ENCODE measurements at regions not wholly inside any gene's neighbourhood (a gene's known extent, or its start where the extent isn't known, plus 50 kb on each side); places are given as distances from the start of the nearest gene placed in this dataset.

DNA sequence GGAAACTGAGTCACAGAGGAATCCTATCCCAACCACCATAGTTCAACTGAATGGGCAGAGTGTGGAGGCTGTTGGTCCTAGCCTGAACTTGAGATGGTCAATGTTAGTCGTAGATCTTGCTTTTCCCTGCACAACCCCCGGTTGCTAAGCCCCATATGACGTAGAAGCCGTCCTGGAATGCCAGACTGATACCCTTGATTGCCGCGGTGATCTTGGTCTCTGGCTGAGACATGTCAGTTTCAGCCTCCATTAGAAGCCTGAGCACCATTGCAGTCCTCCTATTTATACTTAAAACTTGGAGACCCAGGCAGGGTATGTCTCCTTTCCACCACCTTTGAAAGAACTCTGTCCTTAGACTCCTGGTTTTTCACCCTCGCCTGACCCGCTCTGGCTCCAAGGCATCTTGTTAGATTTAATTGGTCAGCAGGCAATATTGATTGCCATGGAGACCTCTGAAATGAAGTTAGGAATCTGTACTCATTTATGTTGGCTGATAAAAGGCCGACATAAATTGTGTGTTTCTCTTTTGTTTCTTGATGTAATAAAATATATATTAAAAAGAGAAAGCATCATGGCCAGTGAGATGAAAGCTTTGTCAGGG, 53.4 kb downstream of the RPLP1 start:
- DNase-seq (ENCODE audit: insufficient read length, low spot score) (no peak), FAIRE-seq (no peak)

DNA sequence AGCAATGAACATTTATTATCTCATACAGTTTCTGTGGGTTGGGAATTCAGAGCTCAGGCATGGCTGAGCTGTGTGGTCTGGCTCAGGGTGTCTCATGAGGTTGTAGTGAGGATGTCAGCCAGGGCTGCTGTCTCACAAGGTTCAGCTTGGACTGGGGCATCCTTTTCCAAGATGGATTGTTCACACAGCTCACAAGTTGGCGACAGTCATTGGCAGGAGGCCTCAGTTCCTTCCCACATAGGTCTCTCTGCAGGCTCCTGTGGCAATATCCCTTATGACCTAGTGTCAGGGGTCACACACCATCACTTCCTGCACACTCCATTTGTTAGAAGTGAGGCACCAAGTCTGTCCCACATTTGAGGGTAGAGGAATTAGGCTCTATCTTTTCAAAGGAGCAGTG, 56.0 kb downstream of the RPLP1 start:
- DNase-seq (ENCODE audit: insufficient read length, low spot score): no peak
- FAIRE-seq: peak; percentile 71

DNA sequence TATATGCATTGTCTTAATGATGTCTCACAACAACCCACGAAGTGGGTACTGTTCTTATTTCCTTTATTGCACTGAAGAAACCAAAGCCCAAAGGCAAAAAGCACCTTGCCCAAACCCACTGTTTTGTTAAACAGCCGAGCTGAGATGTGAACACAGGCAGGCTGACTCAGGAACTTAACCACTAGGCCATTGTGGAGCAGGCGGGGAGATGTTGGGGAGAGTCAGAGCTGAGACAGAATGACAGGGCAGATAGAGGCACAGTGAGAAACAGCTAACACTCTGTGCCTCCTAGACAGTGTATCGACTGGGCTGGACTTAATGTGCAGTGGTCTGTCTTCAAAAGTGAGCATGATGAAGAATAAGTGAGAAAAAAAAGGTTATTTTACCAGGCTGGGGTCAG, 56.5 kb downstream of the RPLP1 start:
- DNase-seq (ENCODE audit: insufficient read length, low spot score) (no peak), FAIRE-seq (no peak)

DNA sequence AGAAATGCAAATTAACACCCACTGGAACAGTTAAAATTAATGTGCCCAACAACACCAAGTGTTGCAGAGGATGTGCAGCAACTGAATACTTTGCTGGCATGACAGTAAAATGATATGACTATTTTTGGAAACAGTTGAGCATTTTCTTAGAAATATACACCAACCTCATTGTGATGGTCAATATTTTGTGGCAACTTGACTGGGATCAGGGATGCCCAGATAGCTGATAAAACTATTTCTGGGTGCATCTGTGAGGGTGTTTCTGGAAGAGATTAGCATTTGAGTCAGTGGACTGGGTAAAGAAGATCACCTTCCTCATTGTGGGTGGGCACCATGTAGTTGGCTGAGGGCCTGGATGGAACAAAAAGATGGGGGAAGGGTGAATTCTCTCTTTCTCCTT, 57.9 kb downstream of the RPLP1 start:
- no peak for FAIRE-seq
- no peak for DNase-seq (ENCODE audit: insufficient read length, low spot score)

DNA sequence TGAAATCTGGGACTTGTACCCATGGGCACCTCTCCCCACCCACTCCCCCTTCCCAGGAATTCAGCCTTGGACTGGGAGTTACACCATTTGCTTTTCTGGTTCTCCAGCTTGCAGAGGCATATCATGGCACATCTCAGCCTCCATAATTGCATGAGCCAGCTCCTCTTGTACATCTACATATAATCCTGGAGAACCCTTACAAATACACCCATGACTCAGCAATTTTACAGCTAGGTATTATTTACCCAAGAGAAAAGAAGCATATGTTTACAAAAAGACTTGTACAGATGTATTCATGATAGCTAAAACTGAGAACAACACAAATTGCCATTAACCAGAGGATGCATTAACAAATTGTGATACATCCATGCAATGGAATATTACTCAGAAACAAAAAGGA, 58.4 kb downstream of the RPLP1 start:
- FAIRE-seq: no peak
- DNase-seq (ENCODE audit: insufficient read length, low spot score): no peak

DNA sequence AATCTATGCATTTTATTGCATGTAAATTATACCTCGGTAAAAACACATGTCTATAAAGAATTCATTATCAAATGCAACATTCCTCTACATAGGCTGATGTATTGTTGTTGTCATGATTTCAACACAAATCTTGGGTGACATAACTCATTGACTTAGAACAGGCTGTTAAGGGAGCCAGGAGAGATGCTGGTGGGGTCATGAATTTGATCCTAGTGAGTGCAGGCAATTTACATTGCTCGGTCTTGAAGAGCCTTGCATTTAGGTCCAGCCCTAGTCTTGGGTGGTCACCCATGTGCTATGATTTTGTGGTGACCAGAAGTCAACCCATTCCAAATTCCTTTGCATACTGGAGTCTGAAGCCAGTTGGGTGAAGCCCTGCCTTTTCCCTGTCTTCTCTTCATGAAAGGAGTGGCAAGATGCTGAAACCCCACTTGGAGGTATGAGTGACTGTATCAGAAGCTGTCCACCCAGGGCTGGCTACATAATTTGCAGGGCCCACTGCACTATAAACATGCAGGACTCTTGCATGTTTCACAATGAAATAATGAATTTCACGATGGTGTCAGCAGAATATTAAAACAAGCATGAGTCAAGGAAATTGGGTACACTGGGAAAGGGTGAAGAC, 59.2 kb downstream of the RPLP1 start:
- DNase-seq (ENCODE audit: insufficient read length, low spot score): no peak
- FAIRE-seq: no peak

DNA sequence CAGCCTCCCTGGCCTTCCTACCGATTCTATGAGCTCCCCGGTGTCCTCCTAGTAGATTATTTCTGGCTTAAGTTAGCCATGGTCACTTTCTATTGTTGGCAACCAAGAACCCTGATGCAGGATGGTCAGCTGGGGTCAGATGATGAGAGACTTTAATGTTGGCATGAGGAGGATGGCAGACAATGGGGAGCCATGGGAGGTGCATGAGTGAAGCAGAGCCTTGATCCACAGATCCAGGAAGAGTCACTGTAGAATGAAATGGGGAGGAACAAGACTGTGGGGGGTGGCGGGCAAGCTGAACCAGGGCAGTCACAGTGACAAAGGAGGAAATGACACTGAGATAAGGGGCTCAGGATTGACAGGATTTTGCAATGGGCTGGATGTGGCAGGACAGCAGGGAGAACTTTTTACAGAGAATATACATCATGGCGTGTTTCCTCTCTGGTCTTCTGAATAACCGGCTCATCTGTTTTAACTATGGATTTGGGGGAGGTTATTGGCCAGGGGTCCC, 60.9 kb downstream of the RPLP1 start:
- no peak for FAIRE-seq
- no peak for DNase-seq (ENCODE audit: insufficient read length, low spot score)

DNA sequence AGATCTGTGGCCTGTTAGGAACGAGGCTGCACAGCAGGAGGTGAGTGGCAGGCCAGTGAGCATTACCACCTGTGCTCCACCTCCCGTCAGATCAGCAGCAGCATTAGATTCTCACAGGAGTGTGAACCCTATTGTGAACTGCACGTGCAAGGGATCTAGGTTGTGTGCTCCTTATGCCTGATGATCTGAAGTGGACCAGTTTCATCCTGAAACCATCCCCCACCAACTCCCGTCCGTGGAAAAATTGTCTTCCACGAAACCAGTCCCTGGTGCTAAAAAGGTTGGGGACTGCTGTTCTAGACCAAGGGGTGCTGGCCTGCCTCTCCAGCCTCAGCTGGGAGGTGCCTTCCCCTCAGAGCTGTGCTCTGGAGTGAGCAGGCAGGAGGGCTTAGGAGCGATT, 61.4 kb downstream of the RPLP1 start:
- FAIRE-seq (no peak), DNase-seq (ENCODE audit: insufficient read length, low spot score) (no peak)

DNA sequence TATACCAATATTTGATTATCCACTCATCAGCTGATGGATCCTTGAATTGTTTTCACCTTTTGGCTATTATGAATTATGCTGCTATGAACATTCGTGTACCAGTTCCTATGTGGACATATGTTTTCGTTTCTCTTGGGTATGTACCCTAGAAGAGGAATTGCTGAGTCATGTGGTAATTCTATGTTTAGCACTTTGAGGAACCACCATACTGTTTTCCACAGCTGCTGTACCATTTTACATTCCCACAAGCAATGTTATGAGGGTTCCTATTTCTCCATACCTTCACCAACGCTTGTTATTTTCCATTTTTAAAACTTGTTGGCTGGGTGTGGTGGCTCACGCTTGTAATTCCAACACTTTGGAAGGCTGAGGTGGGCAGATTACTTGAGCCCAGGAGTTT, 62.9 kb downstream of the RPLP1 start:
- DNase-seq (ENCODE audit: insufficient read length, low spot score): no peak

DNA sequence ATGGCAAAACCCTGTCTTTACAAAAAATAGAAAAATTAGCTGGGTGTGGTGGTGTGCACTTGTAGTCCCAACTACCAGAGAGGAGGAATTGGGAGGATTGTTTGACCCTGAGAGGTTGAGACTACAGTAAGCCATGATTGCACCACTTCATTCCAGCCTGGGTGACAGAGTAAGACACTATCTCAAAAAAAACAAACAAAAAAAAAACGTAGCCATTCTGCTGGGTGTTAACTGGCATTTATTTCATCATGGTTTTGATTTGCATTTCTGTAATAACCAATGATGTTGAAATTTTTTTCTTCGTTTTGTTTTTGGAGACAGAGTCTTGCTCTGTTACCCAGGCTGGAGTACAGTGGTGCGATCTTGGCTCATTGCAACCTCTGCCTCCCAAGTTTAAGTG, 63.3 kb downstream of the RPLP1 start:
- FAIRE-seq (no peak), DNase-seq (ENCODE audit: insufficient read length, low spot score) (no peak)

More for the DNA sequence above, 62.9 kb downstream of the RPLP1 start:
- FAIRE-seq: no peak

DNA sequence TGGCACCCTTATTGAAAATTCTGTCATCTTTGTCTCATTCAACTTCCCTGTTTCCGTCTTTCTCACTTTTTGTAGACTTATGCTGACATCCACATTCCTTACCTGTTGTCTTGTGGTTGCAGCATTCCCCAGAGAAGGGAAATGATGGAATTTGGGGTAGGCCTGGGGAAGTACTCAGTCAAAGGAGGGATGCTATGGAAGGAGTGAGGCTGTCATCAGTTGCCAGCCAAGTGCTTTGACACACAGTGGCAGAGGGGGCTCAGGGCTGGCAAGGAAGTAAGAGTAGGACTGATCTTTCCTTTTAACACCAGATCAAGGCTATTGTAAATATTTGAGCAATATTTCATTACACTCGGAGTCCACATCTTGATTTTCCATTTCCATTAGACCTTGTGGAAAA, 64.4 kb downstream of the RPLP1 start:
- DNase-seq (ENCODE audit: insufficient read length, low spot score) (no peak), FAIRE-seq (no peak)

DNA sequence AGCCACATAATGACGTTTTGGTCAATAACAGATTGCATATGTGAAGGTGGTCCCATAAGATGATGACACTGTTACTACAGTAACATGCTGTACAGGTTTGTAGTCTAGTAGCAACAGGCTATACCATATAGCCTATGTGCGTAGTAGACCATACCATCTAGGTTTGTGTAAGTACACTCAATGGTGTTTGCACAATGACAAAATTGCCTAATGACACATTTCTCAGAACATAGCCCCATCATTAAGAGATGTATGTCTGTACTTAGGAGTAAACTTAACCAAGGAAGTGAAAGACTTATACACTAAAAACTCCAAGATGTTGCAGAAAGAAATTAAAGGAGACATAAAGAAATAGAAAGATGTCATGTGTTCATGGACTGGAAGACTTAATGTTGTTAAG, 66.2 kb downstream of the RPLP1 start:
- FAIRE-seq (peak; percentile 89), DNase-seq (ENCODE audit: insufficient read length, low spot score) (no peak)

DNA sequence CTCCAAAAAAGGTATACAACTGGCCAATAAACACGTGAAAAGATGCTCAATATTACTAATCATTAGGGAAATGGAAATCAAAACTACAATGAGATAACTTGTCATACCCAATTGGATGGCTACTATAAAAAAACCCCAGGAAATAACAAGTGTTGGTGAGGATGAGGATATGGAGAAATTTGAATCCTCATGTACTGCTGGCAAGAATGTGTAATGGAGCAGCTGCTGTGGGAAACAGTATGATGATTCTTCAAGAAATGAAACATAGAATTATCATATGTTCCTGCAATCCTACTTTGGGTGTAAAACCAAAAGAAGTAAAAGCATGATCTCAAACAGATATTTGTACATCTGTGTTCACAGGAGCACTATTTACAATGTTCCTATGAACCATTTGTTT, 67.4 kb downstream of the RPLP1 start:
- no peak for DNase-seq (ENCODE audit: insufficient read length, low spot score)
- no peak for FAIRE-seq

DNA sequence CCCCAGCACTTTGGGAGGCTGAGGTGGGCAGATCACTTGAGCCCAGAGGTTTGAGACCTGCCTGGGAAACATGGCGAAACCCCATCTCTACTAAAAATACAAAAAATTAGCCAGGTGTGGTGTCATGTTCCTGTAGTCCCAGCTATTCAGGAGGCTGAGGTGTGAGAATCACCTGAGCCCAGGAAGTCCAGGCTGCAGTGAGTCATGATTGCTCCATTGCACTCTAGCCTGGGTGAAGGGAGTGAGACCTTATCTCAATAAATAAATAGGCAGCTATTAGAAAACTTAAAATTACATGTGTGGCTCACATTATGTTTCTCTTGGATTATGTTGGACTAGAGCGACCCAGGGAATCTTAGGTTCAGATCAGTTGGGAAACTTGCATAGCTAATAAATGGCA, 69.7 kb downstream of the RPLP1 start:
- FAIRE-seq (no peak), DNase-seq (ENCODE audit: insufficient read length, low spot score) (no peak)

DNA sequence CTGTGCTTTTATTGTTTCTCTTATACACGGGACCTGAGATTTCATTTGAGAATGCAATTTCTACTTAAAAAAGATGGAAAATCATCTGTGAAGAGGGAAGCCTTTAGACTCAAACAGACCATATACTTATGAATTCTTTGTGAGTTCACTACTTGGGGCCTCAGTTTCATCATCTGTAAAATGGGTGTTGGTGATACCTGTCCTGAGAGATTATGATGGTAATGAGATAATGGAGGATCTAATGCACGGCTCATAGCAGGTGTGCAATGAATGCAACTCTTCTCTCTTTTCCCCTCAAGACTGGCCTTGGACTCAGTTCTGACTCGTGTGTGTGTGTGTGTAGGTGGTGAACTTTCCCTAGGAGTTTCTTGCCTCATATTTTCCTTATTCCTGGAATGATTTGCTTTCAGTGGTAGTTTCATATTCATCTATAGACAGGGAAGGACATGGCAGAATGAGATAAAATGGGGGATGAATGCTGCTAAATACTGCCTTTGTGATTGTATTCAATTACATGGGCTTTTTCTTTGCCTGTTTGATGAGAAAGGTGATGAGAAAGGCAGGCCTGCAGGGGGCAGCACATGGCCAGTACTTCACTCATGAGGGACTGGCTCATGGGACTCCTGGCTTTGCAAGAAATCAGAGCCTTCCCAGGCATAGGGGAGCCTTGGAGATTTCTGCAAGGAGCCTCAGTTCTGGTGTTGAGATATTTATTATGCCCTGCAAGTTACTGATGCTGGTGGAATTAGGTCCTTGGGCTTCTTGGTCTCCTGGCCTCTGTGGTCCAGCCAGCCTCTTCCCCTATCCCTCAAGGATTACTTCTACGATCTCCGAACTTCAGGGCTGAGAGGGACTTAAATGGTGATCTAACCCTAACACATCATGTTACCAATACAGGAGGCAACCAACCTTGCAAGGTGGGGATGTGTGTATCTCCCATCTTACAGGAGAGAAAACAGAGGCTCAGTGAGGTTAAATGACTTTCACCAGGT, 70.7 kb downstream of the RPLP1 start:
- FAIRE-seq: peak; percentile 72
- peak; percentile 81 for DNase-seq (ENCODE audit: insufficient read length, low spot score)

DNA sequence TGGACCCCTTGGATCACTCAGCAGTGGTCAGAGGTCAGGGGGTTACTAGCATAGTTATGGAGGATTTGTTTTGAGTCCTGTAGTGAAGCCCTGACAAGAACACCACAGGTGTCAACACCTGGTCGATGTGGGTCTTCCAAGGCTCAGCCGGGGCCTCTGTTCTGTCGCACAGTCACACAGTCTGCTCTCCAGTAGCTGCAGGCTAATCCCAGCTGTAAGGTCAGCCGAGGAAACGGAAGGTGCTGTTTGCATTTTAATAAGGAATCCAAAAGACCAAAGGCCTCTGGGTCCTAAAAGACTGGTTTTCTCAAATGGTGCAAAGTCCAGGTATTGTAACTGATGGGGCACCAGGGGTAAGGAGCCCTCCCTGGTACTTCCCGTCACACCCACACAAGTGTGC, 71.7 kb downstream of the RPLP1 start:
- FAIRE-seq: no peak
- no peak for DNase-seq (ENCODE audit: insufficient read length, low spot score)

DNA sequence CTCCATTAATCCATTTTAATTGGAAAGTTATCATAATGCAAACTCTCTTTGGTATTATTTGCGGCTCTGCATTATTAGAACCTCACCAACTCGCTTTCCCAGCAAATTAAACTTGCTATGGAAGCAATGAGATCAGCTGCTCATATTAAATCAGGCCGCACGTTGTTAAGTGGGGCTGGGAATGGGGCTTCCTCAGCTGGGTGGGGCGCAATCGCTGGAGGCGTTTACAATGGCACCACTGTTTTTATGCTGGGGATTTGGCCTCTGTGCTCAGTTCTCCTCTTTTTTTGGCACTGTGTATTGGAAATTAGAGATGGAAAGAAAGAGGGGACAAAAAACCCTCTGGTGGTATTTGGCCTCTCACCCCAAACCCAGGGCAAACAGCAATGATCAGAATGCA, 72.2 kb downstream of the RPLP1 start:
- DNase-seq (ENCODE audit: insufficient read length, low spot score) (no peak), FAIRE-seq (no peak)

DNA sequence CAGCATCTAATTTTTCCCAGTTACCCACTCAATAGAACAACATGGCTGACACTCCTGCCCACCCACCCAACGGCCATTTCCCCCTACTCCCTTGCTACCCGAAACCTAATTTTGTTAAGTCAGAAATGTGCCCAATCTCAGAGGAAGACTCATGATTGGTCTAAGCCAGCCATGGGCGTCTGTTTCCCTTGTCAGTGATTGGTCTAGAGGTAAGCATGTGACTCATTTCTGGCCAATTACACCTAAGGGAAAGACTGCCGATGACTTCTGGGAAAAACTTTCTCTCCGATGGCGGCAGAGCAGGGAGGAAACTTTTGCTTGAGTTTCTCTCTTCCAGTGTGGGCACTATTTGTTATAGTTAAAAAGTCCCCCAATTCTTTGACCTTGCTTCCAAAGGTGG, 72.9 kb downstream of the RPLP1 start:
- DNase-seq (ENCODE audit: insufficient read length, low spot score): no peak
- no peak for FAIRE-seq

DNA sequence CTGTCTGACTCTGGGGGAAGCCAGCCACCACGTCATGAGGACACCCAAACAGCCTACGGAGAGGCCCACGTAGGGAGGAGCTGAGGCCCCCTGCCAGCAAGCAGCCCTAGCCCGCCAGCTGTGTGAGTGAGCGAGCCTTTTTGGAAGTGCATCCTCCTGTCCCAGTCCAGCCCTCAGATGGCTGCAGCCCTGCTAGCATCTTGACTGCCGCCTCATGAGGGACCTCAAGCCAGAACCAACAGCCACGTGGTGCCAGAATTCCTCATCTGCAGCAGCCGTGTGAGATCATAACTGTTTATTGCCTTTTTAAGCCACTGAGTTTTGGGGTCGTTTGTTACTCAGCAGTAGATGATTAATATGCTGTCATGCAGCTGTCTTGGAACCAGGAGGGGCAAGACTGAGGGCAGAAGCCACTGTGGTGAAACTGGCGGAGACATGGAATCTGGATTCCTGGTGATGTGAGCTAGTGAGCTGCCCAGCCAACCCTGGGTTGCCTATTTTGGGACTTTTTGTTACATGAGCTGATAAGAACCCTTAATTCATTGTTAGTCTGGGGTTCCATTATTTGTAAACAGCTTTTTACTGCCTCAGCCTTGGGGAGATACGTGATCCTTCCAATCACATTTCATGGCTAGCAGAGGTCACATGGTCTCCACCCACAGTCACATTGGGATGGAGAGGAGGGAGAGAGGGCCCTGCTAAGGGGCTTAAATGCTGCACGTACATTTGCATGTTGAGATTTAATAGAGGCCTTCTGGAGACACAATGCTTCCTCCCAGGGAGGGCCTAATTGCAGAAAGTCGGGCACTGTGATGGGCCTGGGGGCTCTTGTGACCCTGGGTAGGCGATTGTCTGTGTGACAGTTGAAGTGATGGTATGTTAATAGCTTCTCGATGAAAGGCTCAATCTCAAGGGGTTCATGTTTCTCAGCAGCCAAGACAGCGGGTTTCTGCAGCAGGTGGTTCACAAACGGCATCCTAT, 73.8 kb downstream of the RPLP1 start:
- DNase-seq (ENCODE audit: insufficient read length, low spot score): no peak
- no peak for FAIRE-seq

DNA sequence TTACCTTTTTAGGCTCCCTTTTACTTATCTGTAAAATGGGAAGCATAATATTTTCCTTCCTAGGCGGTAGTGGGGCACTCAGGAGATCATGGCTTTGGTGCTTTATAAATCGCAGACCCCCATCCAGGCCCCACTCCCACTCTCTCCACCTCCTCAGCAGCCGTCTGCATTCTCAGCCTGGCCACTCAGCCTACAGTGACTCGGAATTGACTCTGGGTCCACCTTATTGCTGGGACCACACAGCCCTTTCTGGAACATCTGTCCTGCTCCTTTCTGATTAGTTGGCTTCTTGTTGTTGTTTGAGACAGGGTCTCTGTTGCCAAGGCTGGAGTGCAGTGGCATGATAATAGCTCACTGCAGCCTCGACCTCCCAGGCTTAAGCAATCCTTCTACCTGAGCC, 76.5 kb downstream of the RPLP1 start:
- DNase-seq (ENCODE audit: insufficient read length, low spot score) (no peak), FAIRE-seq (no peak)
